ENCODE measurements at regions not wholly inside any gene's neighbourhood (a gene's known extent, or its start where the extent isn't known, plus 50 kb on each side); places are given as distances from the start of the nearest gene placed in this dataset.

DNA sequence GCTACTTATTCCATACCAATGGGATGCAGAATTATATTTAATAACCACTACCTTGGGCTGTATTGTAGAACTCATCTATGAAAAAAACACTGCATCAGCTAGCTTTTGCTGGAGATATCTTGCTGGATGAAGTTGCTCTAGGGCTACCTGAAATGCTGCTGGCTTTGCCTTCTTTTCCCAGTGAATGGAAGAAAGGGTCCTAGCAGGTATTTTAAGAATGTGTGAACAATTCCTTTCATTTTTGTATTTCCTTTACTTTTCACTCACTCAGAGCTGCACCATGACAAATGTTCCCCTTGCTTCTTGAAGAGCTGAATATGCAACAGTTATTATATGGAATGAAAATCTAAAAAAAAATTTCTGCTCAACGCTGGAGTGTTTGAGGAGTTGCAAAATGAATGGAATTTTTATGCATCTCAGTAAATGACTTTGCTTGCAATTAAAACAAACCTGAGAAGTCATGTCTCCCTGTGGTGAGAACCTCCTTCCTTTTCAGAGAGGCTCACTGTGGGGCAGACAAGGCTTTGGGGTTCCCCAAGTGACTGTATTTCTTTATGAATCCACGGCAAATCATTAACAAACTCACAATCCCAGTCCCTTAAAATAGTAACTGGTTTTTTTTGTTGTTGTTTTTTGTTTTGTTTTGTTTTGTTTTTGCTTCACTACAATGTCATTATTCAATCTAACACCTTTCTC, 566.8 kb upstream of the KIRREL3 start:
- DNase-seq, result no peak

DNA sequence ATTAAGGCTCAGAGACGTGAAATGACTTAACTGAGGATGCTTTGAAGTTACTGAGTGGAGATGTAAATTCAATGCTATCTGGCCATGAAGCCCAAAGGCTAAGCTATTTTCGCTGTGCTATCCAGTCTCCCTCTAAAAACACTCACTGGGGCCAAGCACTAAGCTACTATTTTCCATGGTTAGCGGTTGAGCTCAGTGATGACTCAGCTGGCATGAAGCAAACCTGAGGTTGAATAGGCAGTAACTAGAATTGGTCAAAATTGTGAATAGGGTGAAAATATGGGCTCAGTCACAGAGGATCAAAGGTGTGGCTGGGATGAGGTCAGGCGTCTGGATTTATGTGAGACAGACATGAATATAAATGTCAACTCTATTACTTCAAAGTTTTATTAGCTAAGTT, 564.2 kb upstream of the KIRREL3 start:
- no peak for DNase-seq

DNA sequence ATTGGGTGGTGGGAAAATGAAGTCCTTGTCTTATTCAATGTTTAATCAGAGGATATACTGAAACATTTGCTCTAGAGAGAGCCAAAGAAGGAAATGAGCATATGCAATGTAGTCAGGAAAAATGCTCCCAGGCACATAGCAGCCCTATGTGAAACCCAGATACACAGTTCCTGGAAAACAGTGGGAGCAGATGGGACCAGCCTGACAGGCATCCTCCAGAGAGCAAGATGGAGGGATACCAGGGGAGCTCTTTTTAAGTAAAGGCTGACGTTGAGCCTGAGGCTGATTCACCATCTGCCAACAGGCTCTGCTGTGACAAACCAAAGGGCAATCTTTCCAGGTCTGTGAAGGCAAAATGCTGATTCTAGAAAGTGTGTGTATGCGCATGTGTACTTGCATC, 559.4 kb upstream of the KIRREL3 start:
- DNase-seq, result no peak

DNA sequence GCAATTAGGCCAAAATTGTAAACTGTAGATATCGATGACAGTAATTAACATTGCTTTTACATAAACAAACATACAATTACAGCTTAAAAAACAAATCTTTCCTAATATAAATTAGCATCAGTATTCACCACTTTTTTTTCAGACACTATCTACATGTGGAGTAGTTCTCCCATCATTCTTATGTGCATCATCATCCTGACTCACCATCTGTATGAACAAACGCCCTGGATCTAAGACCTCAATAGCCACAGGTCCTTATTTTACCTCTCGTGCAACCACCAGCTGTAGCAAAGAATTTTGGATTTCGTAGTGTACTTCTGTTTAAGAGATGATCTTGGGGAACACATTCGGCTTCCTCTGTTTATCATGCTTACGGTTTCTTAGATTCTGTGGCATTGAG, 551.9 kb upstream of the KIRREL3 start:
- DNase-seq, result no peak

DNA sequence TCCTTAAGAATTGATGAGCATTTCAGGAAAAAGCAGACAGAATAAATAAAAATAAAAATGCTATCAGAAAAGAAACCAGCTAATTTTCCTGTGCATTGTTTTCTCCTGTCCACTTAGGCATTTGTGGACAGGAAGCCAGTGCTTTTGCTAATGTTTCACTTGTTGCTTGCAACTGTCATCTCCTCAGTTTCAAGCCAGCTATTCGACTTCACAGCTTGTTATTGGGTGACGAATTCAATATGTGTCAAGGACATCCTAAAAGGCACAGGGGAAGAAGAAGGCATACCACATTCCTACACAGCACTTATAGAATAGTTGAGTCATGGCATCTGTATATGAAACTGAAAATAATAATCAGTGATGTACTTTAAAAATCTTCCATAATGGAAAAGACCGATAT, 530.6 kb upstream of the KIRREL3 start:
- DNase-seq, result no peak

DNA sequence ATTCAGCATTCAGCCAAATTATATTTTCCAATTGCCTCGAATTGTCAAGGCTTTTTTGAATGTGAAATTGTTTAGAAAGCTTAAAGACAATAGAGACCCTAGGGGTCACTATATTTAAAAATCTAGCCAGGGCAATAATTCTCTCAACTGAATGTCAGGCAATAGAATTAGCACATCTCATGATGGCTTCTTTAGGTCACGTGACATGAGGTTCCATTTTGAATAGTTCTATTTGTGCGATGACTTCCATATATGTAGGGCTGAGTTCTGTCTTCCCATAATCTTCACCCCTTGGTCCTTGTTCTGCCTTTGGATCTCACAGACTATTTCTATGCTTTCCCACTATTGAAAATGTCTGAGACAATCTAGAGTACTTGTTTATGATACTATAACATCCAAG, 527.7 kb upstream of the KIRREL3 start:
- no peak for DNase-seq

DNA sequence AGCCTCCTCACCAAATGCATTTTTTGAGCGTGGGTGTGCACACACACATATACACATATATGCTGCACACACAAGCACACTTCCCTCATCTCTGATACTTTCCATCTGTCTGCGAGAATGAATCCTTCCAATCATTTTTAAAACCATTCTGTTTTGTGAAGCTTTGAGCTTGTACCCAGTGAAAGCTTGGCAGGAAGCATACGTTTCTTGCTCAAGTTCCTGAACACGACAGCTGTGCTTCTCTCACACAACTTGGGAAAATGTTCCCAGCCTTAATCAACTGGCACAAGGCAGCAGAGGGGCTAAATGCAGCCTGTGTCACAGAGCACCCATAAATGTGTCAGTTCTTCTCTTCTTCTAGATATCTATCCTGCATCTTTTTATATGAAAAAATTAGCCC, 524.0 kb upstream of the KIRREL3 start:
- DNase-seq, result no peak

DNA sequence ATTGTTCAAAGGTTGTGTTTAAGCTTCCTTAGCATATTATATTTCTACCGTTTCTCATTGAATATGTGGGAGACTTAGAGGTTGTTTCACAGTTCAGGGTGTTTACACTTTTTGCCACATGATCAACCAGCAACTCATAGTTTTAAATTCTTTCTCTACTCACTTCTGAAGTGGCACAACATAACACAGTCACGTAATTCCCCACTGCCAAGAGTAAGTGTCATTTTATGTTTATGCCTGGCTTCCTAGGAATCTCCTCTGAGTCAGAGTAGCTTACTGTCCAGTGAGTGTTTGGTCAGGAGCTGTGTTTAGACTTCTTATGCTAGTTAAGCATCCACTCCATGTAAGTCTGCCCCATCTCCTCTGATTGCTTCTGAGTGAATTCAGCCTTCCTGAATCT, 520.8 kb upstream of the KIRREL3 start:
- no peak for DNase-seq

DNA sequence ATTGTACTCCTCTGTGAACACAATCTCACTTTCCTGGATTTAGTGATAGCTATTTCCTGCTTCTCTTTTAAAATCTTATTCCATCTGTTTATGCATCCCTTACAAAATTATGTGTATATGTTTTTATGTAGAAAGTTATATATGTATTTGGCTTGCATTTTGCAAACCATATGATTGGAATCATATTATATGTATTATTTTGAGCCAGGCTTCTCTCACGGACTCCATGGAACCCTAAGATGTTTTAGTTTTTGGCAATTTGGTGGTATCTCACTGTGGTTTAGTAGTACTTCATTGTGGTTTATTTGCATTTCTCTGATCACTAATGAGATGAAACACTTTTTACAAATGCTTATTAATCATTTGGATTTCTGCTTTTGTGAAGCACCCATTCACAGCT, 507.3 kb upstream of the KIRREL3 start:
- DNase-seq, result no peak

DNA sequence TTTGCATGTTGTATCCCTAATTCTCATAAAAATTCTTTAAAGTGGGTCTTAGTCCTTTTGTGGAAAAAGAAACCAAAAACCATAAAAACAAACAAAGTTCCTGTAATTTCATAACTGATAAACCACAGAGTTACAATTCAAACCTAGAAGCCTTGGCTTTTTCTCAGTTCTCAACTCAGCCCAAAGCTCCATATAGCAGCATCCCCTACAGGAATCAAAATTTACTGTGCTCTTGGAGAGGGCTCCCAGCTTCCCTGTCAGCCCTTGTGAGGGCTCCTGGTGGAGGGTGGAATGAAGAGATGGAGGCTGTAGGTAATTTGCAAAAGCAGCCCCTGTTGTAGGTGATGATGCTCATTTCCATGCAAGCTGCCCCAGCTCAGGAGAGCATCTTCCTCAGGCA, 506.1 kb upstream of the KIRREL3 start:
- DNase-seq, result no peak

DNA sequence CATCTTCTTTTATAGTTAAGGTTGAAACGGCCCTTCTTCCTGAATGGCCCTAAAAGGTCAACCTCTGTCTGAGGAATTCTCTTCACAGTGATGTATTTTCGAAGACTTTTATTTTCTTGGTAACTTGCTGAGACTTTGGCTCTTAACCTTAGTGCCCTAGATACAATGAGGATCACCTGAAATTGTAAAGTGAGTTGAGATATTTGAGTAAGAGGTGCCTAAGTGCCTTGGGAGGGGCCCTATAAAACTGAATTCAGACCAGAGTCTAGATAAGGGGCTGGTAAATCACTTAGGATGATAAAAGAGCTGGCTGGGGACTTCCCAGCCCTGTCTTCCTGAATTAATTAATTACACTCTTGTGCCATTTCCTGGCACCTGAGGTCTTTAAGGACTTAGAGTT, 505.6 kb upstream of the KIRREL3 start:
- DNase-seq, result no peak

DNA sequence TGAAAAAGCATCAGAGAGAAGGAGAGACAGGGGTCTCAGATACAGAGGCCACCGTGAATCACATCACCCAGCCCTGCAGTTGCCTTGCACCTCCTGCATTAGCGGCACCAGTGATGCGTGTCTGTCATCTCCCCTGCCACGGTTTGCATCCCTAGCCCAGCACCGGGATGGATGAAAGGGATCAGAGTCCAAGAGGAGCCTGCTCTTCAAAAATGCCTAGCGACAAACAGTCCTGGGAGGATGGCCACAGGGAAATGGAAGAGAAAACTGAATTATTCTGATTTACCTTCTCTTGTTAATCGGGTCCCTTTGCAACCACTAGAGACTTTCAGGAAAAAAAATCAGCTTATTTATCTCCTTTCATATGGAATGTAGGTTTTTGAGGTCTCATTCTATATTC, 495.6 kb upstream of the KIRREL3 start:
- DNase-seq, result no peak

DNA sequence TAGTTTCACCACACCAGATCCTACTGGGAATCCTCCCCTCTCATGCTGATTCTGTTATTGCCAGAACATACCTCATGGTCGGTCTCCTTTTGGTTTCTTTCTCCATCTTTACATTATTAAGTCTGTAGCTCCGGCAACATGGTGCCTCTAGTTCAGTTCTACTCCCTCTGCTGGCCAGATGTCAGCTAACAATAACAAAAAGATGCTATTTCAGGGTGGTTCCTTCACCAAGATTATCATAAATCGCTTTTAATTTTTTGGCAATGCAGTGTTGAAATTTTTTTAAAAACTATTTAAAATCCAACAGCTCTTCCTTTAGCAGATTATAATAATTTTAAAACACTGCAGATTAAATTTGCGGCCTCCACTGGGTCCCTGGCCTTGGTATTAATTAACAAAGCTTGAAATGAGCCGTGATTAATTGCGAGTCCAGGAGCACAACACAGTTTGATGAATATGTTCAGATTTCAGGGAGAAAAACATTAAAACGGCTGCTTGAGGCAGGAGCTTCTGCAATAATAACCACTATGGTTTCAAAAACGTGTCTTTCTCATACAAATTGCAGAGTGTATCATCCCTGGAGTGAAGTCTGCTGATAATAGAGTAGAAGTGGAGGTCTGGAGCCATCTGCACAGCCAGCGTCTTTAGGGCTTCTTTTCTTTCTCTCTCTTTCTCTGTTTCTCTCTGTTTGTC, 492.9 kb upstream of the KIRREL3 start:
- DNase-seq, result no peak

DNA sequence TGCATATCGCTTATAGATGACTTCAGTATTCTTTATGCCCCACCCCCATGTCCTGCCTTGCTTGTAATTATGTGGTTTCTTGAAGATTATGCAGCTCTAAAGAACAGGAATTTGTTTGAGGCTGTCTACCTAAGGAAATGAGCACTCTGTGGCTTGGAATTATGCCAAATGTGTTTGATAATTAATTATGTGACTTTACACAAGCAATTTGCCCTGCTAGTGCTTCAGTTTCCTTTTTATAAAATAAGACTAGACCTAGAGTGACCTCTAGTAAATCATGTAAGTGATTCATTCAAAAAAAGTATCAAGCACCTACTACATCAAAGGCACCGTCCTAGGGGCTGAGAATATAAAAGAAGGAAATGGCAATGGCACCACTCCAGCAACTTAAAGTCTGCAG, 491.5 kb upstream of the KIRREL3 start:
- DNase-seq, result no peak

DNA sequence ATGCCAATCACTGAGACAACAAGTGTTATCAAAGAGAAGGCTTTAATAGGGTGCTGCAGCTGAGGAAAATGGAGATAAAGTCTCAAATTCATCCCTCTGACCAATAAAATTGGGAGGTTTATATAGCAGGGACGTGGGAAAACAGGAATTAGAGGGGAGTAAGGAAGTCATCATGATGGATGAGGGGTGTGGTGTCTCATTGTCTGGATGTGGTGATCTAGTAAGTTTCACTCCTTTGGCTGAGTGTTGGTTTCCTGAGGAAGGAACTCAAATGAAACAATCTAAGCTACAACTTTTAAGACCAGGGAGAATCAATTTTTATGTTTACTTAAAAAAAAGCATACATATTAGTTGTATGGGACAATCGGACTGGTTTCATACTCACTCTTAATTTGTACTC, 491.0 kb upstream of the KIRREL3 start:
- DNase-seq, result no peak

DNA sequence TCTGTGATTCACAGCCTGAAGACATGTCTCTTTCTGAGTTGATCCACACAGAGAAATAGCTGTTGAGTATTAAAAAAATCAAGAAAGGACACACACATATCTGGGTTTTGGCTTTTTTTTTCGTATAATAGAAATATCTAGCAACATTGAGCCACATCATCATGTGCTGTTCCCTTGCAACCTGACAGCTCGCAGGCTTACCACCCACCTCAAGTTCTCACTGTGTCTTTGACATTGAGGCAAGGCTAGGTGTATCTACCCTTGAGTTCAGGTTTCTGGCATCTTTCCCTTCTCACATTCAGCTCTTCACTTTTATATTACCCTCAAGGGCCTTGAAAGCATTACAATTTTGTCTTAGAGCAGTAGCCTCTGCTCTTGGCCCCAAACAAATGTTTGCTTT, 490.3 kb upstream of the KIRREL3 start:
- no peak for DNase-seq

DNA sequence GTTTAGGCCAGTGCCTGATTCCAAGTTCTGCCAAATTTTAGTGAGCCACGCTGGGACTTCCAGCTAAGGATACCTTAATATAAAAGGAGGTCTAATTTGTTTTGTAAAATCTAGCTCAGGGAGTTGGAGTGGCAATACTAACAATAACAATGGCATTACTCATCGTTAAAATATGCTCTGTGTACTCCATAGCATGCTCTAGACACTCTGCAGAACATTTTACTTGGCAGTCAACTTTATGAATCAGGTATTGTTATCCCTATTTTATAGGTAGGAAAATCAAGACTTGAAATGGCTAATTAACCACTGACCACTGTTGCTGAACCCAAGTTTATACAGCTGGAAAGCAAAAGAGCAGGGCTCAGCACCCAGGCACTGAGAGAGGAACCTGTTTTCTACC, 485.0 kb upstream of the KIRREL3 start:
- DNase-seq, result no peak

DNA sequence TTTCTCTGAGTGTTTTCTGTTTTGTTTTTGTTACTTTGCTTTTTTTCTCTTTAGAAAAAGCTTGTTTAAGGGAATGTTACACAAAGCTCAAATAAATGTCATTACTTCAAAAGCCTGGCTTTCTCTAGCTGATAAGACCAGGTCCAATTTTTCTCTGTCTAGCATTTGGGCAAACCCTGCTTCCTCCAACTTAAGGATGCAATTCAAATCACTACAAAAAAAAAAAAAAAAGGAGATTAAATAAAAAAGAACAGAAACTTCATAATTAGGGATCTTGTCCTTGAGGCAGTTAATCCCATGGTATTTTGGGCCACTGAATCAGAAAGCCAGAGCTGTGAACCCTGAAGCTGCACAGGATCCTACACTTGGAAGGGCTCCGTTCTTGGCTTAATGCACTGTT, 480.8 kb upstream of the KIRREL3 start:
- no peak for DNase-seq

DNA sequence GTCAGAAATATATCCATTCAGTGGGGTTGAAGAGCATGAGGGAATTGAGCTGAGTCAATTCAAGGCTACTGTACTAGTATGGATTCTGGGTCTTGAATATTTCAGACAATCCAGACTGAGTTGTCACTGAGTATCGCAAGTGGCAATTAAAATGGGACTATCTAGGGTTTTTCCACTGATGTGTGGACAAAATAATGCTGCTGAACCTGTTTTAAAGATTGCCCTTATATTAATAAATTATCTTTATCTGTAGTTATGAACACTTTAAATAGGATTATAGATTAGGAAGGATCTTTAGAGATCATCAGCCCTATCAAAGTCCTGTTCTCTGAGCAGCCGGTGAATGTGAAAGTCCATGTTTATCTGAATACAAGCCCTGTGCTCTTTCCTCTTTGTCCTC, 478.3 kb upstream of the KIRREL3 start:
- DNase-seq, result no peak

DNA sequence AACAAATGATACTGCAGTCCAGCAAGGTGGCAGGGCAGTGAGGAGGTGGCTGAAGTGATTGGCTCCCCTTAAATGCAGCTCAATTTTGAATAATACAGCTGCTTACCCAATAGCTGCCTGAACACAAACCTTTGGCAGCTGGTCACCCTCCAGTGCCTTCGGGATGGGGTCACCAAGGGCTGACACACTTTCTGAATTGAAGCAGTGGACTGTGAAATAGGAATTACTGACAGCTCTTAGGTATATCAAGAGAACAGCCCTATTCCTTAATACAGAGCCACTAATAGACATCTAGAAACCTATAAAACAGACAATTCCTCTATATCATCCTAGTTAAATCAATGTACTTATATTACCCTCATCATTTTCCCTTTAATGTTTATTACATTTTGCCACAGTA, 474.2 kb upstream of the KIRREL3 start:
- DNase-seq, result no peak

DNA sequence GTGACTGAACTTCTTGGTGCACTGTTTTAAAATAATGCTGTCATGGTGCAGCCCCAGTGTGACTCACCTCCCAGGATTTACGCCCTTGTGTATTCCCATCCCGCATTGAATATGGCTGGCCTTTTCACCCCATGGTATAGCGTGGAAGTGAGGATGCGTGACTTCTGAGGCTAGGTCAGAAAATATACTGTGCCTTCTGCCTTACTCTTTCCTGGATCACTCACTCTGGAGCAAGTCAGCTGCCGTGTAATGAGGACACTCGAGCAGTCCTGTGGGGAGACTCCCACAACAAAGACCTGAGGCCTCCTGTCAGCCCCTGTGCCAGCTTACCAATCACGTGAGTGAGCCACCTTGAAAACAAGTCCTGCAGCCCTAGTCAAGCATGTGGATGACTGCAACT, 471.9 kb upstream of the KIRREL3 start:
- no peak for DNase-seq

DNA sequence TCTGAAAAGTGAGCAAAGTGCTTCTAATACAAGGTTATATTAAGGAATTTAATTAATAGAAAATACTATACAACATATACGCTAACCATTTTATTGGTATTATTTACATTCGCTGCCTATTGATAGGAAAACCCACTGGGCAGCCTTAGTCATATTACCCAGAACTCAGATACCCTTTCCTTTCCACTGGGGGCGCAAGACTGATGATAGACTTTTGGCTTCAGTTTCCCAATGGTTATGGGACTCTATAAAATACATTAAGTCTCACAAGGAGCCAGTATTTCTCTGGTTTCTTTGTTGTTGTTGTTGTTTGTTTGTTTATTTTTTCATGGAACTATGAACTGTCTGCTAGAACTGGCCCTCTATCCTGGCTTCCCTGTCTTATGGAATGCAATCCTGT, 471.1 kb upstream of the KIRREL3 start:
- no peak for DNase-seq

DNA sequence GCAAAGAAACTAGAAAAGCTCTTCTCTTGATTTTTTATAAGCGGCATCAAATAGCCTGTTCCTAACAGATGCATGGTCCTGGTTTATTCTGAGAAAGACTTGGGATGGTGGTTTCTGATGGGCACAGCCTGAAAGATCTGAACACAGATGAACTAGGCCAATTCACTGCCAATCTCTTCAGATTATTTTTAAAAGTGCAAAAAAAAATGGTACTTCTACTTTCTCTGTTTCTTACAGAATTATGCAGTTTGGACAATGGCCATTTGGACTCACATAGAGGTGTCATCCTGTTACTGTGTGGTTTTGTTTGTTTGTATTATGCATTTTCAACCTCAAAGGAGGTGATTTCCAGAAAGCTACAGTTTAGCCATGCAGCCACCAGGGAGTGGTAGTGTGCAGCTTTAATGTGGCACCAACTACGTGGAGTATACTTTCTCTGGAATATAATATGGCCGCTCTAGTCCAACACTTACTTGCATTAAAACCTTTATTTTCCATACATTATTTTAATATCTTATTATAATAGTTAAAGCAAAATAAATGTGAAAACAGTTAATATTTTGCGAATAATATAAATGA, 469.8 kb upstream of the KIRREL3 start:
- no peak for DNase-seq

DNA sequence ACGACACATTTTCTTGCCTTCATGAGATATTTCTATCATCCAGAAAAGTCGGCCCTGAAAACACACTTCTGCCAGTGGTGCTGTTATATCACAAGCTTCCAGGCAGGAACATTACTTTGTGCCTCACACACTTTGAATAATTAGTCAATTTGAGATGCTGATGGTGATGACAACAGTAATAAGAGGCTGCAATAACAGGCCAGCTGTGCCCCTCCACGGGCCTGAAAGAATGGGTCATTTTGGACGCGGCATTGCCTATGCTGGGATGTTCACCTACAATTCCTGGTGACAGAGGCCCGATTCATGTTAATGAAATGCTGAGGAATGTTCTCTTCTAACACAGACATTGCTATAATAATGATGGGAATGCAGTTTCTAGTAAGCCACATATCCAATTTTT, 463.8 kb upstream of the KIRREL3 start:
- DNase-seq, result no peak

DNA sequence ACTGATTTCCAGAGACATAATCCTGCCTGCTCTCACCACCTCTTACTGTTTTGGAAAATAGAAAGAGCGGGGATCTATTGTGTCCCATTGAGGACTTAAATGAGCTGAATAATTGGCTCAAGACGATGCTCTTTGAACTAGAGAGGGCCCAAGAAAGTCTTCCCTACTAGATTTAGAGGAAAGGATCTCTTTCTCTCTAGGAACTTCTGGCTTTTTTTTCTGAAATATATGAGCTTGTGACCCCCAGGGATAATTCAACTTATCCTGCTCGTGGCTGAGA, 461.4 kb upstream of the KIRREL3 start:
- DNase-seq, result no peak

Measured in effector CD8-positive, alpha-beta T cell (primary cell).